Progenitor cell of endocrine pancreas (in vitro differentiated cells): ENCODE measurements at regions not wholly inside any gene's neighbourhood (a gene's known extent, or its start where the extent isn't known, plus 50 kb on each side); places are given as distances from the start of the nearest gene placed in this dataset.

Experiments
- DNase-seq: peaks from one replicate; pipeline ENCODE4 v3.0.0; 2021; ENCODE audit warnings: low spot score; ENCODE audit not compliant: unreplicated experiment
- H3K27ac Mint-ChIP-seq: 2 replicates; pipeline ENCODE4 v1.8.0; 2021; ENCODE audit warnings: mild to moderate bottlenecking, moderate library complexity, mixed read lengths
- H3K27me3 Mint-ChIP-seq: 2 replicates; pipeline ENCODE4 v1.8.0; 2021; ENCODE audit warnings: mixed read lengths
- H3K36me3 Mint-ChIP-seq: 2 replicates; pipeline ENCODE4 v1.8.0; 2022; ENCODE audit warnings: mixed read lengths; ENCODE audit not compliant: insufficient read depth
- H3K4me1 Mint-ChIP-seq: 2 replicates; pipeline ENCODE4 v1.8.0; 2021; ENCODE audit warnings: low read depth, mixed read lengths
- H3K4me3 Mint-ChIP-seq: 2 replicates; pipeline ENCODE4 v1.8.0; 2021; ENCODE audit warnings: low read depth, mild to moderate bottlenecking, moderate library complexity, mixed read lengths
- H3K9me3 Mint-ChIP-seq: 2 replicates; pipeline ENCODE4 v1.8.0; 2021; ENCODE audit warnings: low read depth, mixed read lengths
- TF ChIP-seq, protein P1 (sequence below): fragments of 200-600 bp; sonication (generic); IDR thresholded peaks from one replicate; pipeline ENCODE4 v1.5.0; 2021; ENCODE audit warnings: antibody characterized with exemption, mild to moderate bottlenecking; ENCODE audit not compliant: unreplicated experiment

DNA sequence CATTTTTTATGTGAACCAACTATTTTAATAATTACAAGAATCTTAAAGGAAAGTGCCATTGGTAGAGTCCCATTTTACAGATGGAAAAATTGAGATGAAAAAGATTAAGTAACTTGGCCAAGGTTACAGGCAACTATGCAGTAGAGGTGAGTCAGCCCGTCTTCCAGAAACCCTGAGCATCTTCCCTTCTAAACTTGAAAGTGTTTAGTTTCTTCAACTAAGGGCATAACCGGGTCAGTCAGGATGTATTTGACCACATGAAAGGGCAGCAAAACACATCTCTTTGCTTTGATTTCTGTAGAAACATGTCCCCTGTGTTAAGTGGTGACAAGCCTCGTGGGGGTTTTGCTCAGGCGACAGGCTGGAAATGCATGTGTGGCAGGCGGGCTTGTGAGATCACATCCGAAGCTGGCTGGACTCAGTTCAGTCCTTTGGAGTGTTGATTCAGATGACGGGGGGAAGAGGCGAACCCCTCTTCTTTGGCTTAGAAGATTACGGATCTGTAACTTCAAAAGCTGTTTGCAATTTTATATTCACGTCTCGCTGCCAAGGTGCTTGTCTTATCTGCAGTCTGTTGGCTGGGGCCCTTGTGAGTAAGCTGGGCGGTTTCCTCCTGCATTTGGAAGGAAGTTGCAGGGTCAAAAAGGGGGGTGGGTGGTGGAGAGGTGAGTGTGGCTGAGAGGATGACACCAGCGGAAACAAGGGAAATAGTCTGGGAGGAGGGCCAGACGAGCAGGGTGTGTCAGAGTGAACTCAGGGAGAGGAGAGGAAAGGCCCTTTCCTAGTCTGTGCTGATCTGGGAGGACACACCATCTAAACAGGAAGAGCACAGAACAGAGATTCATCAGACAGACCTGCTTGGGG, 78.9 kb upstream of the RPS23 start:
- no peak for DNase-seq
- Mint-ChIP-seq H3K4me1 (peaks cover 25% of the 10 kb centered on the region), H3K9me3 (no peaks in the 10 kb centered on the region), H3K4me3 (no peak overlapping the region), H3K27me3 (peaks cover 7% of the 10 kb centered on the region), H3K36me3 (no peaks in the 10 kb centered on the region), H3K27ac (no peak overlapping the region)
- TF ChIP-seq, protein P1, sequence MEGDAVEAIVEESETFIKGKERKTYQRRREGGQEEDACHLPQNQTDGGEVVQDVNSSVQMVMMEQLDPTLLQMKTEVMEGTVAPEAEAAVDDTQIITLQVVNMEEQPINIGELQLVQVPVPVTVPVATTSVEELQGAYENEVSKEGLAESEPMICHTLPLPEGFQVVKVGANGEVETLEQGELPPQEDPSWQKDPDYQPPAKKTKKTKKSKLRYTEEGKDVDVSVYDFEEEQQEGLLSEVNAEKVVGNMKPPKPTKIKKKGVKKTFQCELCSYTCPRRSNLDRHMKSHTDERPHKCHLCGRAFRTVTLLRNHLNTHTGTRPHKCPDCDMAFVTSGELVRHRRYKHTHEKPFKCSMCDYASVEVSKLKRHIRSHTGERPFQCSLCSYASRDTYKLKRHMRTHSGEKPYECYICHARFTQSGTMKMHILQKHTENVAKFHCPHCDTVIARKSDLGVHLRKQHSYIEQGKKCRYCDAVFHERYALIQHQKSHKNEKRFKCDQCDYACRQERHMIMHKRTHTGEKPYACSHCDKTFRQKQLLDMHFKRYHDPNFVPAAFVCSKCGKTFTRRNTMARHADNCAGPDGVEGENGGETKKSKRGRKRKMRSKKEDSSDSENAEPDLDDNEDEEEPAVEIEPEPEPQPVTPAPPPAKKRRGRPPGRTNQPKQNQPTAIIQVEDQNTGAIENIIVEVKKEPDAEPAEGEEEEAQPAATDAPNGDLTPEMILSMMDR: no peak

GRCh38 chr5:82356021-82356420, 77.9 kb upstream of the RPS23 start:
- no peaks in the 10 kb centered on the region for H3K36me3 Mint-ChIP-seq

GRCh38 chr5:82355496-82355895, 77.3 kb upstream of the RPS23 start:
- no peak for DNase-seq
- Mint-ChIP-seq H3K4me1 (peaks cover 22% of the 10 kb centered on the region), H3K27me3 (peaks cover 11% of the 10 kb centered on the region), H3K4me3 (no peak overlapping the region), H3K27ac (no peak overlapping the region), H3K36me3 (no peaks in the 10 kb centered on the region), H3K9me3 (no peaks in the 10 kb centered on the region)
- TF ChIP-seq, protein P1: no peak

More at GRCh38 chr5:82356021-82356420, 77.9 kb upstream of the RPS23 start:
- no peaks in the 10 kb centered on the region for H3K9me3 Mint-ChIP-seq
- DNase-seq: no peak
- no peak overlapping the region for H3K4me3 Mint-ChIP-seq
- TF ChIP-seq, protein P1: no peak
- H3K27ac Mint-ChIP-seq: no peak overlapping the region
- peaks cover 7% of the 10 kb centered on the region for H3K27me3 Mint-ChIP-seq
- H3K4me1 Mint-ChIP-seq: peaks cover 26% of the 10 kb centered on the region

- peaks cover 18% of the 10 kb centered on the region for H3K4me1 Mint-ChIP-seq
- no peak overlapping the region for H3K27ac Mint-ChIP-seq
- TF ChIP-seq, protein P1: no peak
- H3K27me3 Mint-ChIP-seq: peaks cover 15% of the 10 kb centered on the region
- H3K4me3 Mint-ChIP-seq: no peak overlapping the region
- no peaks in the 10 kb centered on the region for H3K9me3 Mint-ChIP-seq
- DNase-seq: no peak
- no peaks in the 10 kb centered on the region for H3K36me3 Mint-ChIP-seq
Measured at GRCh38 chr5:82355053-82355452, 76.9 kb upstream of the RPS23 start.

DNA sequence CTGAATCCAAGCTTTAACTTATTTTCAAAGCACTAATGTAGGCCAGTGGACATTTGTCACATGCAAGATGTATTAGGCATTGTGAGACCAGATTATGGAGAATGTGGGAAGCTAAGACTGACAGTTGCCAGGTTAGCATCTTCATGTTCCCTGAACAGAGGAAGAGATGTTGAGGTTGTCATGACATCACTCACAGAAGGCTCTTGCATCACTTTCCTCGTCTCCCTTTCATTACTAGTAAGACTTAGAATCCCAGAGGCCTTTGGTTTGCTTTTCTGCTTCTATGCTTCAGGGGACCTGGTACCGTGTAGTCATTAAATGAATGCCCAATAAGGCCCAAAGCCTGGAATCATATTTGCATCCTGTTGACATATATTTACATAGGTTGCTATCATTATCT, 76.4 kb upstream of the RPS23 start:
- Mint-ChIP-seq H3K27me3 (peaks cover 20% of the 10 kb centered on the region), H3K36me3 (no peaks in the 10 kb centered on the region), H3K9me3 (no peaks in the 10 kb centered on the region), H3K27ac (no peak overlapping the region), H3K4me1 (peaks cover 13% of the 10 kb centered on the region), H3K4me3 (no peak overlapping the region)
- TF ChIP-seq, protein P1: no peak
- DNase-seq: no peak
